Natural killer cell treated with Interleukin-12 subunit alpha and Interleukin-12 subunit beta and Interleukin-15 and Interleukin-18, amount 100 ng/mL, for 72 hours (primary cell): ENCODE measurements at regions not wholly inside any gene's neighbourhood (a gene's known extent, or its start where the extent isn't known, plus 50 kb on each side); places are given as distances from the start of the nearest gene placed in this dataset.

Source experiments
- ATAC-seq, 2 donors: fragments of 150-1000 bp; cut with Tn5 transposase in 1 of 2; sonication (Bioruptor Pico), chemical (Tn5 transposase) in 1 of 2; 2 replicates each; pipeline ENCODE4 v1.10.0; 2021
- DNase-seq: peaks from one replicate; pipeline ENCODE4 v3.0.0; 2022; ENCODE audit warnings: low spot score
- H3K27ac Mint-ChIP-seq, 2 donors: 1 replicate in 1 of 2; 2 replicates in 1 of 2; pipeline ENCODE4 v1.8.0; 2022; ENCODE audit warnings: mixed read lengths in 2 of 2, mild to moderate bottlenecking in 1 of 2, moderate library complexity in 1 of 2
- H3K27me3 Mint-ChIP-seq, 2 donors: 1 replicate in 1 of 2; 2 replicates in 1 of 2; pipeline ENCODE4 v1.8.0; 2022; ENCODE audit warnings: mixed read lengths in 2 of 2
- H3K36me3 Mint-ChIP-seq: one replicate; pipeline ENCODE4 v1.8.0; 2022; ENCODE audit warnings: mixed read lengths
- H3K4me1 Mint-ChIP-seq, 2 donors: 1 replicate in 1 of 2; 2 replicates in 1 of 2; pipeline ENCODE4 v1.8.0; 2022; ENCODE audit warnings: low read depth in 2 of 2, mixed read lengths in 2 of 2, mild to moderate bottlenecking in 1 of 2
- H3K4me3 Mint-ChIP-seq: one replicate; pipeline ENCODE4 v1.8.0; 2022; ENCODE audit warnings: mixed read lengths
- H3K9me3 Mint-ChIP-seq: 2 replicates; pipeline ENCODE4 v1.8.0; 2022; ENCODE audit warnings: mixed read lengths

DNA sequence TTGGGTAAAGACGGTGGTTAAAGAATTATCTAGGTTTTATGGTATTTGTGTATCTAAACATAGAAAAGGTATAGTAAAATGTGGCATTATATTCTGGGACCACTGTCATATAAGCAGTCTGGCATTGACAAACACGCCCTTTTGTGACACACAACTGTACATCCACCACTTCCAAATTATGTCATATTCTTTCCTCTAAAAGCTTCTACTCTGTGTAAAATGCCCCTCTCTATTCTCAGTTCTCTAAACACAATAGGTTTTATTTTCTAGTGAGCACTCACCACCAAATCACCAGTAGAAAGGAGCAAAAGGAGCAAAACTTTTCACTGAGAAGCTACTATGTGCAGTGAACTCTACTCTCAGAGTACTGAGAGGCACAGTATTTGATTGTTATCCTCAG lies 88.1 kb upstream of the PIEZO2 start:
- Mint-ChIP-seq H3K36me3 (no peaks in the 10 kb centered on the region), H3K4me3 (no peak overlapping the region), H3K9me3 (peaks cover 3% of the 10 kb centered on the region), H3K27ac (no peak overlapping the region), H3K27me3 (no peaks in the 10 kb centered on the region), H3K4me1 (no peaks in the 10 kb centered on the region)
- DNase-seq (no peak), ATAC-seq (no peak)

GRCh38 chr18:11237066-11237465 lies 87.7 kb upstream of the PIEZO2 start:
- H3K27ac Mint-ChIP-seq: no peak overlapping the region
- no peaks in the 10 kb centered on the region for H3K27me3 Mint-ChIP-seq
- ATAC-seq (no peak), DNase-seq (no peak)
- H3K4me1 Mint-ChIP-seq: no peaks in the 10 kb centered on the region
- H3K4me3 Mint-ChIP-seq: no peak overlapping the region
- no peaks in the 10 kb centered on the region for H3K36me3 Mint-ChIP-seq
- peaks cover 3% of the 10 kb centered on the region for H3K9me3 Mint-ChIP-seq

DNA sequence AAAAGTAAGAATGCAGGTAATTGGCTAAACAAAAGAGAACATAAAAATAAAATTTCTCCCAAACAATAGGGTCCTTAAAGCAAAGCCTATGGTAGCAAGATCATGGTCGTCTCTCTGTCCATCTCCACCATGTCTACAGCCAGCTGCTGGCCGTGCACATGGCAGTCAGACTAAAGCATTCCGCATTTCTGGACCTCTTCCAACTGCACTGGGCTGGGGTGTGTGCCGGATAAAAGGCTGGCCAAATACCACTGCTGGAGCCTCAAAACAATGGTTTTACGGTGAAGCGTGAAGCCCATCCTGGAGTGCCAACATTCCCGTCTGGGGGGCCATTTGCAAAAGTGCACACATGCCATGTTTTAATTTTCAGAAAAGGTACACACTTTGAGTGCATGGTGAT lies 74.8 kb upstream of the PIEZO2 start:
- no peak overlapping the region for H3K27ac Mint-ChIP-seq
- H3K27me3 Mint-ChIP-seq: no peaks in the 10 kb centered on the region
- H3K4me1 Mint-ChIP-seq: no peaks in the 10 kb centered on the region
- no peak overlapping the region for H3K4me3 Mint-ChIP-seq
- no peaks in the 10 kb centered on the region for H3K36me3 Mint-ChIP-seq
- H3K9me3 Mint-ChIP-seq: no peaks in the 10 kb centered on the region
- DNase-seq (no peak), ATAC-seq (no peak)

DNA sequence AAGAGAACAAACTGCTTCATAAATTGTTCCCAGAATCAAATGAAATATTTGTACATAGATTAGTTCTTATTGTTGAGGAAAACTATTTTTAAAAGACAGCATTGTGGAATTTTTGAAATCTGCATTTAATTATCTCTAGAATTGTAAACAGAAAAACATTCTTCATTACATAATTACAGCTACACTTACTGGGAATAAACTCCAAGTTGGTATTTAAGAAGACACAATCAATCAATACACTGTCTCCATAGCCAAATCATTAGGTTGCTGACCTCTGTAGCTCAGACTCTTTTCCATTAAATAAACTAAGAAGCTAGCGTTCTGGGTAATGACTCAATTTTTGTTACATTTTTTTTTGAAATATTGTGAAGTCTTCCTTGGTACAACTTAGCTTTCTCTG lies 70.2 kb upstream of the PIEZO2 start:
- DNase-seq (no peak), ATAC-seq (no peak)
- H3K4me3 Mint-ChIP-seq: no peak overlapping the region
- H3K9me3 Mint-ChIP-seq: no peaks in the 10 kb centered on the region
- no peak overlapping the region for H3K27ac Mint-ChIP-seq
- H3K4me1 Mint-ChIP-seq: no peaks in the 10 kb centered on the region
- peaks cover 0 to 3% of the 10 kb centered on the region in 2 donors for H3K27me3 Mint-ChIP-seq
- no peaks in the 10 kb centered on the region for H3K36me3 Mint-ChIP-seq

- peaks cover 0 to 3% of the 10 kb centered on the region in 2 donors for H3K27me3 Mint-ChIP-seq
- no peaks in the 10 kb centered on the region for H3K36me3 Mint-ChIP-seq
- ATAC-seq: no peak
- H3K9me3 Mint-ChIP-seq: no peaks in the 10 kb centered on the region
- H3K4me3 Mint-ChIP-seq: no peak overlapping the region
- no peak overlapping the region for H3K27ac Mint-ChIP-seq
- no peaks in the 10 kb centered on the region for H3K4me1 Mint-ChIP-seq
- no peak for DNase-seq
Measured at GRCh38 chr18:11215216-11215615, 65.8 kb upstream of the PIEZO2 start.

DNA sequence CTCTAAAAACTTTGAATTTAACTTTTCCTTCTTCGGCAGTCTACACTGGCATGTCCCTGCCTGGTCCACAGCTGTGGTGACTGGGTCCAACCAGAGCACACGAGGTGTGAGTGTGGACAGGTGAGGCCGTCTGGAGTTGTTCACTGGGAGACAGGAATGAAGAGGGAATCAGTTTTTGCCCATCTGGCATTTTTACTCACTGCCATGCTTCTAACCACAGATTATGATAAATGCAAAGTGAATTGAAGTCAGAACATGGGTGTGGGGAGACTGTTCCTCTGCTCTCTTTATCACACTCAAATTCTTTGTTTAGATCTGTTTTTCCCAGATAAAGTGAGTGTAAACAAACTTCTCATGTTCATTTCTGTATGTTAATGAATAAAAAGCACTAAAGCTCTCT lies 54.7 kb upstream of the PIEZO2 start:
- no peaks in the 10 kb centered on the region for H3K36me3 Mint-ChIP-seq
- H3K9me3 Mint-ChIP-seq: peaks cover 4% of the 10 kb centered on the region
- no peak for DNase-seq
- H3K27me3 Mint-ChIP-seq: no peaks in the 10 kb centered on the region
- ATAC-seq: no peak
- H3K27ac Mint-ChIP-seq: no peak overlapping the region
- H3K4me1 Mint-ChIP-seq: no peaks in the 10 kb centered on the region
- H3K4me3 Mint-ChIP-seq: no peak overlapping the region

DNA sequence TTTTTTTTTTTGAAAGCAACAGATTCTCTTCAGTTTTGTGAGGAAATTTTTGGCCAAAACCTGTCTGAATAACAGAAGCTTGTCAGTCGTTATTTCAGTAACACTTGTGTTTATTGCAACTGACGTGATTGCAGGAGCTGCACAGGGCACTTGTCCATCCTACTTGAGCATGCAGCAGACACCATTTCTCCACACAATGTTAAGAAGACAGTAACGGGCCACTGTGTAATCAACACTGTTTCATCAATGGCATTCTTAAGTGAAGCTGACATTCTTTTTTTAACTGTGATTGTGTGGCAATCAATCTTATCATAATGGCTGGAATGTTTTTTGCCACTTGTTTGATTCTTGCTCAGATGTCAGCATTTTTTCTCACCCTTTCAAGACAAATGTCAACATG lies 50.1 kb upstream of the PIEZO2 start:
- peaks cover 0 to 2% of the 10 kb centered on the region in 2 donors for H3K27me3 Mint-ChIP-seq
- H3K4me1 Mint-ChIP-seq: no peaks in the 10 kb centered on the region
- no peak overlapping the region for H3K4me3 Mint-ChIP-seq
- no peak for DNase-seq
- no peaks in the 10 kb centered on the region for H3K9me3 Mint-ChIP-seq
- no peak for ATAC-seq
- no peaks in the 10 kb centered on the region for H3K36me3 Mint-ChIP-seq
- H3K27ac Mint-ChIP-seq: no peak overlapping the region
